ENCODE measurements at regions not wholly inside any gene's neighbourhood (a gene's known extent, or its start where the extent isn't known, plus 50 kb on each side); places are given as distances from the start of the nearest gene placed in this dataset.

- DNase-seq: no peak
These were observed 53.5 kb upstream of the FAM9B start for GRCh38 chrX:9087271-9088040.

- DNase-seq: no peak
These were observed 55.0 kb upstream of the FAM9B start for GRCh38 chrX:9088896-9089295.

- no peak for DNase-seq
These were observed 56.8 kb upstream of the FAM9B start for GRCh38 chrX:9090766-9091165.

GRCh38 chrX:9091258-9091657 is 57.3 kb upstream of the FAM9B start:
- DNase-seq: no peak

- DNase-seq: no peak
These were observed 69.0 kb upstream of the FAM9B start for GRCh38 chrX:9102956-9103355.

GRCh38 chrX:9108054-9108453 is 74.1 kb upstream of the FAM9B start:
- DNase-seq: no peak

GRCh38 chrX:9110808-9111207 is 76.9 kb upstream of the FAM9B start:
- DNase-seq: no peak

GRCh38 chrX:9114245-9114644 is 80.3 kb upstream of the FAM9B start:
- no peak for DNase-seq

- peak; percentile 27 for DNase-seq
These were observed 83.9 kb upstream of the FAM9B start for GRCh38 chrX:9117851-9118250.

GRCh38 chrX:9122519-9123245 is 88.8 kb upstream of the FAM9B start:
- peak; percentile 45 for DNase-seq

GRCh38 chrX:9127986-9128385 is 94.1 kb upstream of the FAM9B start:
- DNase-seq: no peak

GRCh38 chrX:9130031-9130430 is 96.1 kb upstream of the FAM9B start:
- no peak for DNase-seq

GRCh38 chrX:9131066-9131465 is 97.1 kb upstream of the FAM9B start:
- DNase-seq: no peak

- DNase-seq: no peak
These were observed 98.2 kb upstream of the FAM9B start for GRCh38 chrX:9132036-9132638.

- peak; percentile 62 for DNase-seq
These were observed 99.5 kb upstream of the FAM9B start for GRCh38 chrX:9133426-9133825.

GRCh38 chrX:9134366-9134765 is 100.4 kb upstream of the FAM9B start:
- DNase-seq: no peak

- no peak for DNase-seq
These were observed 102.1 kb upstream of the FAM9B start for GRCh38 chrX:9135901-9136510.

GRCh38 chrX:9137152-9137551 is 103.2 kb upstream of the FAM9B start:
- no peak for DNase-seq

GRCh38 chrX:9141496-9141895 is 107.6 kb upstream of the FAM9B start:
- peak; percentile 52 for DNase-seq

GRCh38 chrX:9144701-9145241 is 110.8 kb upstream of the FAM9B start:
- no peak for DNase-seq

GRCh38 chrX:9146657-9147056 is 112.7 kb upstream of the FAM9B start:
- no peak for DNase-seq

GRCh38 chrX:9147086-9147485 is 113.2 kb upstream of the FAM9B start:
- DNase-seq: no peak

- no peak for DNase-seq
These were observed 113.8 kb upstream of the FAM9B start for GRCh38 chrX:9147726-9148125.

Data from EL (cell line).